Activated T-cell treated with anti-CD3 and anti-CD28 coated beads, Interleukin-2, amount 50 U/mL, for 72 hours (primary cell): ENCODE measurements at regions not wholly inside any gene's neighbourhood (a gene's known extent, or its start where the extent isn't known, plus 50 kb on each side); places are given as distances from the start of the nearest gene placed in this dataset.

Experiments
- ATAC-seq, 2 donors: fragments of 150-1000 bp; cut with Tn5 transposase; replicated peaks in 1 of 2; 2 replicates each; pipeline ENCODE4 v1.10.0; 2021; ENCODE audit warnings: moderate library complexity in 2 of 2, mild to moderate bottlenecking in 1 of 2
- DNase-seq, 2 donors: peaks; one replicate each; pipeline ENCODE4 v3.0.0; 2021 to 2022; ENCODE audit warnings: mixed read lengths in 1 of 2
- H3K27ac Mint-ChIP-seq: one replicate; pipeline ENCODE4 v1.8.0; 2022; ENCODE audit warnings: mild to moderate bottlenecking, moderate library complexity, mixed read lengths
- H3K27me3 Mint-ChIP-seq: one replicate; pipeline ENCODE4 v1.8.0; 2022; ENCODE audit warnings: low read depth, mixed read lengths
- H3K36me3 Mint-ChIP-seq, 2 donors: one replicate each; pipeline ENCODE4 v1.8.0; 2022; ENCODE audit warnings: mixed read lengths in 2 of 2, mild to moderate bottlenecking in 1 of 2; ENCODE audit not compliant: insufficient read depth in 2 of 2
- H3K4me1 Mint-ChIP-seq: one replicate; pipeline ENCODE4 v1.8.0; 2022; ENCODE audit warnings: low read depth, mixed read lengths
- H3K4me3 Mint-ChIP-seq, 2 donors: one replicate each; pipeline ENCODE4 v1.8.0; 2022; ENCODE audit warnings: mild to moderate bottlenecking in 2 of 2, mixed read lengths in 2 of 2, moderate library complexity in 2 of 2
- H3K9me3 Mint-ChIP-seq, 2 donors: one replicate each; pipeline ENCODE4 v1.8.0; 2022; ENCODE audit warnings: mixed read lengths in 2 of 2

GRCh38 chr4:65195666-65196065 lies 474.6 kb downstream of the EPHA5 start:
- H3K27me3 Mint-ChIP-seq: no peaks in the 10 kb centered on the region
- H3K36me3 Mint-ChIP-seq: peaks cover 0 to 2% of the 10 kb centered on the region in 2 donors
- H3K4me3 Mint-ChIP-seq: no peak overlapping the region
- no peak for ATAC-seq
- H3K4me1 Mint-ChIP-seq: no peaks in the 10 kb centered on the region
- no peak overlapping the region for H3K27ac Mint-ChIP-seq
- peaks cover 4 to 6% of the 10 kb centered on the region in 2 donors for H3K9me3 Mint-ChIP-seq
- no peak for DNase-seq

- no peak overlapping the region for H3K4me3 Mint-ChIP-seq
- no peaks in the 10 kb centered on the region for H3K4me1 Mint-ChIP-seq
- H3K9me3 Mint-ChIP-seq: peaks cover 4 to 6% of the 10 kb centered on the region in 2 donors
- H3K36me3 Mint-ChIP-seq: peaks cover 0 to 2% of the 10 kb centered on the region in 2 donors
- no peak for ATAC-seq
- DNase-seq: no peak
- H3K27me3 Mint-ChIP-seq: no peaks in the 10 kb centered on the region
- H3K27ac Mint-ChIP-seq: no peak overlapping the region
Measured at GRCh38 chr4:65195002-65195401, 475.3 kb downstream of the EPHA5 start.

- peaks cover 0 to 2% of the 10 kb centered on the region in 2 donors for H3K36me3 Mint-ChIP-seq
- H3K27me3 Mint-ChIP-seq: no peaks in the 10 kb centered on the region
- H3K4me1 Mint-ChIP-seq: no peaks in the 10 kb centered on the region
- H3K9me3 Mint-ChIP-seq: peaks cover 4 to 6% of the 10 kb centered on the region in 2 donors
- ATAC-seq (no peak), DNase-seq (no peak)
- no peak overlapping the region for H3K27ac Mint-ChIP-seq
- no peak overlapping the region for H3K4me3 Mint-ChIP-seq
Measured at GRCh38 chr4:65193985-65194384, 476.3 kb downstream of the EPHA5 start.

GRCh38 chr4:65190780-65191179 lies 479.5 kb downstream of the EPHA5 start:
- Mint-ChIP-seq H3K27me3 (no peaks in the 10 kb centered on the region), H3K4me3 (no peak overlapping the region), H3K4me1 (no peaks in the 10 kb centered on the region), H3K9me3 (peaks cover 2 to 4% of the 10 kb centered on the region in 2 donors), H3K27ac (no peak overlapping the region), H3K36me3 (no peaks in the 10 kb centered on the region)
- no peak for ATAC-seq
- no peak for DNase-seq

GRCh38 chr4:65175585-65175984 lies 494.7 kb downstream of the EPHA5 start:
- ATAC-seq: no peak
- H3K9me3 Mint-ChIP-seq: peaks cover 5 to 7% of the 10 kb centered on the region in 2 donors
- no peak for DNase-seq
- H3K36me3 Mint-ChIP-seq: peaks cover 0 to 1% of the 10 kb centered on the region in 2 donors
- no peak overlapping the region for H3K27ac Mint-ChIP-seq
- no peaks in the 10 kb centered on the region for H3K27me3 Mint-ChIP-seq
- H3K4me3 Mint-ChIP-seq: no peak overlapping the region
- no peaks in the 10 kb centered on the region for H3K4me1 Mint-ChIP-seq

DNA sequence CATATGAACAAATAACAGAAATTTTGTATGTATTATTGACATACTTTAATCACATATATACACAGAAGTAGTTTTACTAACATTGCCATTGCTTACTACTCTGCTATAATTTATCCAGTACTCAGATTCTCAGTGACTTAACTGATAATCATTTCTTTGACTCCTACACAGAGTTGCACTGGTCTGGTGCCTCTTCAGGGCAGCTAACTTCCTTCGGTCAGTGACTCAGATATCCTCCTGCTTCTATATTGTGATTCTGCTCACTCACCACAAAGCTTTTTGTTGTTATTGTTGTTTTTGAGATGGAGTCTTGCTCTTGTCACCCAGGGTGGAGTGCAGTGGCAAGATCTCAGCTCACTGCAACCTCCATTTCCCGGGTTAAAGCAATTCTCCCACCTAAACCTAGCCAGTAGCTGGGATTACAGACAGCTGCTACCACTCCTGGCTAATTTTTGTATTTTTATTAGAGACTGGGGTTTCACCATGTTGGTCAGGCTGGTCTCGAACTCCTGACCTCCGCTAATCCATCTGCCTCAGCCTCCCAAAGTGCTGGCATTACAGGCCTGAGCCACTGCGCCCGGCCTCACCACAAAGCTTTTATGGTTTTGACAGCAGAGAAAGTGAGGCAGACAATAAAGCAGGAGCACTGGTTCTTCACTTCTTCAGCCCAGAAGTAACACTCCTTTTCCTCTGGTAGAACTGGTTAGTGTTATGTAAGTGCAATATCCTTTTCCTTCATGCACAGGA lies 499.3 kb downstream of the EPHA5 start:
- H3K27ac Mint-ChIP-seq: no peak overlapping the region
- DNase-seq (no peak), ATAC-seq (no peak)
- peaks cover 0 to 1% of the 10 kb centered on the region in 2 donors for H3K36me3 Mint-ChIP-seq
- no peaks in the 10 kb centered on the region for H3K4me1 Mint-ChIP-seq
- H3K27me3 Mint-ChIP-seq: no peaks in the 10 kb centered on the region
- H3K9me3 Mint-ChIP-seq: peaks cover 7 to 8% of the 10 kb centered on the region in 2 donors
- H3K4me3 Mint-ChIP-seq: no peak overlapping the region

GRCh38 chr4:65167719-65168118 lies 502.6 kb downstream of the EPHA5 start:
- Mint-ChIP-seq H3K9me3 (peaks cover 3 to 4% of the 10 kb centered on the region in 2 donors), H3K27me3 (no peaks in the 10 kb centered on the region), H3K27ac (no peak overlapping the region), H3K36me3 (no peaks in the 10 kb centered on the region), H3K4me3 (no peak overlapping the region), H3K4me1 (no peaks in the 10 kb centered on the region)
- DNase-seq: no peak
- ATAC-seq: no peak

DNA sequence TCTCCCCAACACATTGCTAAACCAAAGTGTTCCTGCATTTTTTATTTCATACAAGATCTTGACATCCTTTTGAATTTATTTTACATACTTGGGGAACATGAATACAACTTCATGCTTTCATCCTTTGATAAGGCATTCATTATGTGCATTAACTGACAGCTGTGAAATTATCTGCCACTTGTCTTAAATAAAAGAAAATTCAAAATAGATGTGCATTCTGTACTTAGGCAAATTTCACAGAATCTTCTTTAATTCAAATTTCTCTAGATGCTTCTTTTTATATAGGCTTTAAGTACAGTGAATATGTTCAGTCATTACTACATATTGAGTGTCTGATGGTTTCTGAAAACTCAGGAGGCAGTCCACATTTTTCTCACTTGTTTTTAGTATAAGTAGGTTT lies 518.1 kb downstream of the EPHA5 start:
- ATAC-seq (no peak), DNase-seq (no peak)
- H3K27ac Mint-ChIP-seq: no peak overlapping the region
- peaks cover 1 to 5% of the 10 kb centered on the region in 2 donors for H3K9me3 Mint-ChIP-seq
- H3K4me3 Mint-ChIP-seq: no peak overlapping the region
- peaks cover 0 to 5% of the 10 kb centered on the region in 2 donors for H3K36me3 Mint-ChIP-seq
- H3K27me3 Mint-ChIP-seq: no peaks in the 10 kb centered on the region
- H3K4me1 Mint-ChIP-seq: no peaks in the 10 kb centered on the region

- no peaks in the 10 kb centered on the region for H3K27me3 Mint-ChIP-seq
- ATAC-seq: no peak
Measured at GRCh38 chr4:65139998-65140397, 530.3 kb downstream of the EPHA5 start.

GRCh38 chr4:65126200-65126599 lies 544.1 kb downstream of the EPHA5 start:
- H3K27me3 Mint-ChIP-seq: no peaks in the 10 kb centered on the region

More at GRCh38 chr4:65139998-65140397, 530.3 kb downstream of the EPHA5 start:
- H3K36me3 Mint-ChIP-seq: peaks cover 4 to 5% of the 10 kb centered on the region in 2 donors
- DNase-seq: no peak
- no peak overlapping the region for H3K4me3 Mint-ChIP-seq
- peaks cover 7 to 13% of the 10 kb centered on the region in 2 donors for H3K9me3 Mint-ChIP-seq
- H3K27ac Mint-ChIP-seq: no peak overlapping the region
- H3K4me1 Mint-ChIP-seq: no peaks in the 10 kb centered on the region

DNA sequence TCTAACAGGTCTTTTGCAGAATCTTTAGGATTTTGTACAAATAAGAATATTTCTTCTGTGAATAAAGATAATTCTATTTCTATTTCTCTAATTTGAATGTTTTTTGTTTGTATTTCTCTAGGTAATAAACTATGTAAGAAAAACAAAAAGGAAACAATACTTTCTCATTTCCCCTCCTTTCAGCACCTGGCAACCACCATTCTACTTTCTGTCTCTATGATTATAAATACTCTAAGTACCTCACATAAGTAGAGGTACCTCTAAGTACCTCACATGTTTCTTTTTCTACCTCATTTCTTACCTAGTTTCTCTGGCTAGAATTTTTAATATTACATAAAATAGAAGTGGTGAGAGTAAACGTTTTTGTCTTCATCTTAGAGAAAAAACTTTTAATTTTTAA lies 550.0 kb downstream of the EPHA5 start:
- Mint-ChIP-seq H3K36me3 (peaks cover 0 to 2% of the 10 kb centered on the region in 2 donors), H3K27me3 (no peaks in the 10 kb centered on the region), H3K4me3 (no peak overlapping the region), H3K9me3 (peaks cover 9 to 12% of the 10 kb centered on the region in 2 donors), H3K27ac (no peak overlapping the region), H3K4me1 (no peaks in the 10 kb centered on the region)
- ATAC-seq (no peak), DNase-seq (no peak)

More at GRCh38 chr4:65126200-65126599, 544.1 kb downstream of the EPHA5 start:
- Mint-ChIP-seq H3K36me3 (no peaks in the 10 kb centered on the region), H3K27ac (no peak overlapping the region), H3K4me1 (no peaks in the 10 kb centered on the region), H3K4me3 (no peak overlapping the region), H3K9me3 (peaks cover 2 to 5% of the 10 kb centered on the region in 2 donors)
- no peak for ATAC-seq
- DNase-seq: no peak

- no peak for DNase-seq
- H3K36me3 Mint-ChIP-seq: no peaks in the 10 kb centered on the region
- H3K9me3 Mint-ChIP-seq: peaks cover 3 to 10% of the 10 kb centered on the region in 2 donors
- H3K27ac Mint-ChIP-seq: no peak overlapping the region
- no peaks in the 10 kb centered on the region for H3K4me1 Mint-ChIP-seq
- H3K27me3 Mint-ChIP-seq: no peaks in the 10 kb centered on the region
- ATAC-seq: no peak
- no peak overlapping the region for H3K4me3 Mint-ChIP-seq
Measured at GRCh38 chr4:65102419-65102818, 567.9 kb downstream of the EPHA5 start.

DNA sequence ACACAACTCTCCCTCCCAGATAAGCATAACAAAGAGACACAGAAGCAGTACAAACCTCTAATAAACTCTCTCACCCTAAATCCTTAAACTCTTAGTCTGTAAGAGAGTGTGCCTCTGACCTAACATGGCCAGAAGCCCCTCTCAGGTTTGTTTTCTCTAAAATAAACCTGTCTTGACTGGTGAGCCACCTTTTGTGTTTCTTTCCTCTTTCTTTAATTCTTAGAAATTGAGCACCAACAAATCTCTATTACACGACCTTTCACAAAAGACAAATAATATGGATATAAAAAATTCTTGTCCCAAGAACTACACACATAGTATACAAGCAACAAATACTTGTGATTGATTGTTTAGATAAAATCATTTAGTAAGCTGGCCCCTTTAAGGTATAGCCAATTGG lies 573.7 kb downstream of the EPHA5 start:
- Mint-ChIP-seq H3K4me1 (no peaks in the 10 kb centered on the region), H3K27ac (no peak overlapping the region), H3K27me3 (no peaks in the 10 kb centered on the region), H3K4me3 (no peak overlapping the region), H3K9me3 (peaks cover 3 to 6% of the 10 kb centered on the region in 2 donors), H3K36me3 (no peaks in the 10 kb centered on the region)
- ATAC-seq: no peak
- DNase-seq: no peak

- Mint-ChIP-seq H3K4me3 (no peak overlapping the region), H3K27me3 (no peaks in the 10 kb centered on the region), H3K9me3 (peaks cover 1 to 11% of the 10 kb centered on the region in 2 donors), H3K36me3 (peaks cover 0 to 1% of the 10 kb centered on the region in 2 donors), H3K27ac (no peak overlapping the region), H3K4me1 (no peaks in the 10 kb centered on the region)
- no peak for DNase-seq
- no peak for ATAC-seq
Measured at GRCh38 chr4:65089666-65090065, 580.6 kb downstream of the EPHA5 start.
